ENCODE measurements at regions not wholly inside any gene's neighbourhood (a gene's known extent, or its start where the extent isn't known, plus 50 kb on each side); places are given as distances from the start of the nearest gene placed in this dataset.

GRCh38 chr20:60869087-60869486, 383.0 kb upstream of the CDH4 start:
- no peak for TF ChIP-seq TAF1 (IDR thresholded peaks at IDR 0.05; ENCODE audit: borderline replicate concordance, insufficient read depth, low read length)
- TF ChIP-seq SIN3A (IDR thresholded peaks at IDR 0.05; ENCODE audit: borderline replicate concordance, insufficient read depth, low read length) = no peak
- no peak for TF ChIP-seq POLR2AphosphoS5 (IDR thresholded peaks at IDR 0.05; ENCODE audit: low read depth, low read length)

Data from PFSK-1 (cell line).